CD14-positive monocyte (primary cell): ENCODE measurements at regions not wholly inside any gene's neighbourhood (a gene's known extent, or its start where the extent isn't known, plus 50 kb on each side); places are given as distances from the start of the nearest gene placed in this dataset.

Source experiments
- DNase-seq, 3 donors: peaks; one replicate each; pipeline ENCODE4 v3.0.0-alpha.2; 2011 to 2022
- H2AFZ ChIP-seq: 2 replicates; pipeline ENCODE4 v1.6.0; 2012; ENCODE audit warnings: mild to moderate bottlenecking, low read depth, low read length, inconsistent platforms; ENCODE audit not compliant: insufficient read depth, poor library complexity, severe bottlenecking
- H3K27ac ChIP-seq, 2 donors: 1 replicate in 1 of 2; 2 replicates in 1 of 2; pipeline ENCODE4 v1.5.1; 2012 to 2013; ENCODE audit warnings: low read length in 2 of 2, control low read depth in 1 of 2, inconsistent platforms in 1 of 2, low read depth in 1 of 2, mild to moderate bottlenecking in 1 of 2
- H3K27me3 ChIP-seq, 2 donors: one replicate each; pipeline versions ENCODE4 v1.6.0 to v1.6.1; 2011 to 2013; ENCODE audit warnings: low read length in 2 of 2; ENCODE audit not compliant: control insufficient read depth in 2 of 2, insufficient read depth in 2 of 2
- H3K36me3 ChIP-seq, 2 donors: replicated peaks in 1 of 2; 1 replicate in 1 of 2; 2 replicates in 1 of 2; pipeline versions ENCODE4 v1.5.1 to v1.6.1; 2012 to 2013; ENCODE audit warnings: low read length in 2 of 2, control low read depth in 1 of 2, inconsistent platforms in 1 of 2, mild to moderate bottlenecking in 1 of 2; ENCODE audit not compliant: insufficient read depth in 2 of 2, control insufficient read depth in 1 of 2
- H3K4me1 ChIP-seq, 2 donors: 1 replicate in 1 of 2; 2 replicates in 1 of 2; pipeline versions ENCODE4 v1.5.1 to v1.6.1; 2012 to 2013; ENCODE audit warnings: low read length in 2 of 2, control low read depth in 1 of 2, inconsistent platforms in 1 of 2, mild to moderate bottlenecking in 1 of 2, moderate library complexity in 1 of 2; ENCODE audit not compliant: insufficient read depth in 2 of 2, control insufficient read depth in 1 of 2
- H3K4me2 ChIP-seq: replicated peaks from 2 replicates; pipeline ENCODE3; 2012; ENCODE audit warnings: low read length, moderate library complexity, mild to moderate bottlenecking; ENCODE audit not compliant: poor library complexity, severe bottlenecking; ENCODE audit errors: extremely low read depth
- H3K4me3 ChIP-seq, 3 experiments: fragments of 200-600 bp in 1 of 3; sonication (generic) in 1 of 3; replicated peaks in 1 of 3; 1 replicate in 2 of 3; 2 replicates in 1 of 3; pipeline ENCODE4 v1.5.1; 2011 to 2013; ENCODE audit warnings: low read length in 3 of 3, mild to moderate bottlenecking in 3 of 3, control low read depth in 2 of 3, low read depth in 2 of 3, inconsistent platforms in 1 of 3, moderate library complexity in 1 of 3
- H3K79me2 ChIP-seq: 2 replicates; pipeline ENCODE4 v1.6.0; 2012; ENCODE audit warnings: mild to moderate bottlenecking, control low read depth, inconsistent platforms, low read length, moderate library complexity; ENCODE audit not compliant: insufficient read depth
- H3K9ac ChIP-seq: 2 replicates; pipeline ENCODE4 v1.6.0; 2017; ENCODE audit warnings: low read length, mild to moderate bottlenecking; ENCODE audit not compliant: insufficient read depth, poor library complexity, severe bottlenecking
- H3K9me3 ChIP-seq, 2 donors: replicated peaks in 1 of 2; 1 replicate in 1 of 2; 2 replicates in 1 of 2; pipeline versions ENCODE4 v1.5.1 to v1.6.1; 2012 to 2013; ENCODE audit warnings: low read length in 2 of 2, control low read depth in 1 of 2; ENCODE audit not compliant: control insufficient read depth in 1 of 2, insufficient read depth in 1 of 2
- H4K20me1 ChIP-seq: 2 replicates; pipeline ENCODE4 v1.6.0; 2012; ENCODE audit warnings: mild to moderate bottlenecking, low read length, control low read depth, moderate library complexity; ENCODE audit not compliant: insufficient read depth
- H3K27ac Mint-ChIP-seq, 7 donors: one replicate each; pipeline ENCODE4 v1.8.0; 2020; ENCODE audit warnings: mild to moderate bottlenecking in 7 of 7, mixed read lengths in 7 of 7, moderate library complexity in 6 of 7, inconsistent platforms in 2 of 7
- H3K27me3 Mint-ChIP-seq, 3 donors: one replicate each; pipeline ENCODE4 v1.8.0; 2021 to 2022; ENCODE audit warnings: low read depth in 3 of 3, mild to moderate bottlenecking in 3 of 3, mixed read lengths in 3 of 3, moderate library complexity in 3 of 3, inconsistent platforms in 1 of 3
- H3K36me3 Mint-ChIP-seq, 2 donors: one replicate each; pipeline ENCODE4 v1.8.0; 2020; ENCODE audit warnings: mixed read lengths in 2 of 2, inconsistent platforms in 1 of 2, mild to moderate bottlenecking in 1 of 2
- H3K4me1 Mint-ChIP-seq: one replicate; pipeline ENCODE4 v1.8.0; 2020; ENCODE audit warnings: mild to moderate bottlenecking, mixed read lengths
- H3K4me3 Mint-ChIP-seq, 2 donors: one replicate each; pipeline ENCODE4 v1.8.0; 2020; ENCODE audit warnings: mild to moderate bottlenecking in 2 of 2, mixed read lengths in 2 of 2, moderate library complexity in 1 of 2
- H3K9me3 Mint-ChIP-seq, 7 donors: one replicate each; pipeline ENCODE4 v1.8.0; 2020 to 2022; ENCODE audit warnings: mixed read lengths in 7 of 7, mild to moderate bottlenecking in 6 of 7, moderate library complexity in 6 of 7, inconsistent platforms in 2 of 7
- CTCF ChIP-seq: fragments of 200-600 bp; IDR thresholded peaks from one replicate; pipeline ENCODE4 v1.8.0; 2022; ENCODE audit warnings: antibody characterized with exemption, mild to moderate bottlenecking
- intact Hi-C, 2 donors: fragments of 100-400 bp; cut with micrococcal nuclease; formaldehyde crosslinking; loops; one replicate each; pipeline versions ENCODE4 v1.15.0 to v1.15.1; 2023

GRCh38 chr1:215477632-215478031 lies 89.5 kb upstream of the KCTD3 start:
- Histone ChIP-seq H3K27ac (no peak overlapping the region), H2AFZ (no peak overlapping the region), H3K27me3 (no peaks in the 10 kb centered on the region), H3K9ac (no peak overlapping the region), H3K79me2 (no peaks in the 10 kb centered on the region), H3K9me3 (peaks cover 0 to 5% of the 10 kb centered on the region in 2 donors), H3K4me1 (no peaks in the 10 kb centered on the region), H3K36me3 (no peaks in the 10 kb centered on the region), H3K4me3 (no peak overlapping the region), H3K4me2 (no peak overlapping the region), H4K20me1 (no peaks in the 10 kb centered on the region)
- no peaks in the 10 kb centered on the region for H3K36me3 Mint-ChIP-seq
- intact Hi-C loops, result no loop called here
- H3K4me3 Mint-ChIP-seq, result no peak overlapping the region
- no peak for TF ChIP-seq CTCF
- H3K4me1 Mint-ChIP-seq, result no peaks in the 10 kb centered on the region
- H3K9me3 Mint-ChIP-seq, result peaks cover 0 to 6% (median 4%) of the 10 kb centered on the region in 7 donors
- no peak for DNase-seq
- H3K27me3 Mint-ChIP-seq, result no peaks in the 10 kb centered on the region
- H3K27ac Mint-ChIP-seq, result no peak overlapping the region

GRCh38 chr1:215479567-215479966 lies 87.5 kb upstream of the KCTD3 start:
- H3K4me1 Mint-ChIP-seq, result no peaks in the 10 kb centered on the region
- intact Hi-C loops, result no loop called here
- Histone ChIP-seq H4K20me1 (no peaks in the 10 kb centered on the region), H3K27me3 (no peaks in the 10 kb centered on the region), H3K36me3 (no peaks in the 10 kb centered on the region), H3K4me1 (no peaks in the 10 kb centered on the region), H3K27ac (no peak overlapping the region), H3K9ac (no peak overlapping the region), H3K79me2 (no peaks in the 10 kb centered on the region), H2AFZ (no peak overlapping the region), H3K4me3 (no peak overlapping the region), H3K9me3 (peaks cover 0 to 5% of the 10 kb centered on the region in 2 donors), H3K4me2 (no peak overlapping the region)
- peaks cover 0 to 6% (median 4%) of the 10 kb centered on the region in 7 donors for H3K9me3 Mint-ChIP-seq
- DNase-seq, result no peak
- no peak overlapping the region for H3K4me3 Mint-ChIP-seq
- no peaks in the 10 kb centered on the region for H3K36me3 Mint-ChIP-seq
- no peak overlapping the region for H3K27ac Mint-ChIP-seq
- no peak for TF ChIP-seq CTCF
- H3K27me3 Mint-ChIP-seq, result no peaks in the 10 kb centered on the region
